Body of pancreas (tissue), 4 donors: ENCODE measurements at regions not wholly inside any gene's neighbourhood (a gene's known extent, or its start where the extent isn't known, plus 50 kb on each side); places are given as distances from the start of the nearest gene placed in this dataset.

Experiments used
- ATAC-seq: fragments of 150-250 bp; one replicate; pipeline ENCODE4 v1.9.1; 2016
- DNase-seq, 4 donors: peaks; one replicate each; pipeline ENCODE4 v3.0.0-alpha.2; 2019
- H3K27ac ChIP-seq, 4 donors: fragments of 200-600 bp; sonication (generic); 1 replicate in 3 of 4; 2 replicates in 1 of 4; pipeline versions ENCODE4 v1.5.1 to v1.6.1; 2016 to 2019; ENCODE audit warnings: mild to moderate bottlenecking in 1 of 4, mixed read lengths in 1 of 4, moderate library complexity in 1 of 4
- H3K27me3 ChIP-seq, 2 donors: fragments of 200-600 bp; sonication (generic); one replicate each; pipeline ENCODE4 v1.6.0; 2016; ENCODE audit warnings: mild to moderate bottlenecking in 1 of 2
- H3K36me3 ChIP-seq, 2 donors: fragments of 200-600 bp; sonication (generic); replicated peaks in 1 of 2; 2 replicates each; pipeline ENCODE4 v1.5.1; 2016; ENCODE audit warnings: low read depth in 2 of 2; ENCODE audit not compliant: insufficient read depth in 1 of 2
- H3K4me1 ChIP-seq: fragments of 200-600 bp; sonication (generic); one replicate; pipeline ENCODE4 v1.6.0; 2016
- H3K4me3 ChIP-seq, 2 donors: fragments of 200-600 bp; sonication (generic); 1 replicate in 1 of 2; 2 replicates in 1 of 2; pipeline ENCODE4 v1.5.1; 2016 to 2019
- H3K9me3 ChIP-seq, 3 donors: fragments of 200-600 bp; sonication (generic); 1 replicate in 2 of 3; 2 replicates in 1 of 3; pipeline ENCODE4 v1.5.1; 2016
- CTCF ChIP-seq, 7 experiments: fragments of 450-650 bp in 4 of 7; fragments of 200-600 bp in 3 of 7; sonication (generic) in 3 of 7; IDR thresholded peaks; one replicate each; pipeline ENCODE4 v1.5.1; 2016 to 2019; ENCODE audit warnings: antibody characterized with exemption in 7 of 7
- POLR2A ChIP-seq, 3 donors: fragments of 450-650 bp; IDR thresholded peaks; one replicate each; pipeline ENCODE4 v1.6.1; 2016; ENCODE audit warnings: antibody characterized with exemption in 3 of 3, mild to moderate bottlenecking in 2 of 3
- WGBS, 2 donors: methylation state at CpG; one replicate each; pipeline ENCODE4 v1.1.5; 2017; 5-methylcytosine and 5-hydroxymethylcytosine counted together
- intact Hi-C: fragments of 100-400 bp; cut with DNase I; formaldehyde crosslinking; loops from one replicate; pipeline ENCODE4 v1.15.1; 2023

- ATAC-seq (no peak), DNase-seq (no peak)
- no peaks in the 10 kb centered on the region for H3K27me3 ChIP-seq
- no peak overlapping the region for H3K4me3 ChIP-seq
- no peaks in the 10 kb centered on the region for H3K36me3 ChIP-seq
- H3K9me3 ChIP-seq: no peaks in the 10 kb centered on the region
- WGBS, 2 donors: 17 to 18% methylated on average over 1 of the region's 1 CpG
- intact Hi-C loops: no loop called here
- H3K27ac ChIP-seq: no peak overlapping the region
- no peaks in the 10 kb centered on the region for H3K4me1 ChIP-seq
- TF ChIP-seq POLR2A (IDR thresholded peaks at IDR 0.05): no peak
- TF ChIP-seq CTCF (IDR thresholded peaks at IDR 0.05): no peak
These were observed 70.8 kb downstream of the DCAF8L1 start for GRCh38 chrX:27910412-27910811.

GRCh38 chrX:27903960-27904359, 77.3 kb downstream of the DCAF8L1 start:
- Histone ChIP-seq H3K4me1 (no peaks in the 10 kb centered on the region), H3K27ac (no peak overlapping the region), H3K4me3 (no peak overlapping the region), H3K9me3 (no peaks in the 10 kb centered on the region), H3K27me3 (no peaks in the 10 kb centered on the region), H3K36me3 (no peaks in the 10 kb centered on the region)
- TF ChIP-seq CTCF (IDR thresholded peaks at IDR 0.05): no peak
- no peak for TF ChIP-seq POLR2A (IDR thresholded peaks at IDR 0.05)
- 72 to 88% methylated on average over 2 of the region's 2 CpGs for WGBS, 2 donors
- DNase-seq: no peak
- ATAC-seq: no peak
- intact Hi-C loops: no loop called here

- Histone ChIP-seq H3K4me3 (no peak overlapping the region), H3K27ac (no peak overlapping the region), H3K36me3 (no peaks in the 10 kb centered on the region), H3K4me1 (no peaks in the 10 kb centered on the region), H3K9me3 (no peaks in the 10 kb centered on the region), H3K27me3 (no peaks in the 10 kb centered on the region)
- WGBS, 2 donors: 43 to 70% methylated on average over 2 of the region's 2 CpGs
- ATAC-seq (no peak), DNase-seq (no peak)
- intact Hi-C loops: no loop called here
- TF ChIP-seq POLR2A (IDR thresholded peaks at IDR 0.05) (no peak), CTCF (IDR thresholded peaks at IDR 0.05) (no peak)
These were observed 86.1 kb downstream of the MAGEB10 start for GRCh38 chrX:27893871-27894270.

GRCh38 chrX:27893211-27893610, 85.4 kb downstream of the MAGEB10 start:
- Histone ChIP-seq H3K4me3 (no peak overlapping the region), H3K9me3 (no peaks in the 10 kb centered on the region), H3K36me3 (no peaks in the 10 kb centered on the region), H3K4me1 (no peaks in the 10 kb centered on the region), H3K27me3 (no peaks in the 10 kb centered on the region), H3K27ac (no peak overlapping the region)
- DNase-seq: no peak
- ATAC-seq: no peak
- intact Hi-C loops: no loop called here
- 37 to 42% methylated on average over 3 of the region's 3 CpGs for WGBS, 2 donors
- no peak for TF ChIP-seq POLR2A (IDR thresholded peaks at IDR 0.05)
- no peak for TF ChIP-seq CTCF (IDR thresholded peaks at IDR 0.05)

GRCh38 chrX:27890611-27891010, 82.8 kb downstream of the MAGEB10 start:
- H3K4me1 ChIP-seq: no peaks in the 10 kb centered on the region
- intact Hi-C loops: no loop called here
- ATAC-seq: no peak
- TF ChIP-seq CTCF (IDR thresholded peaks at IDR 0.05) (no peak), POLR2A (IDR thresholded peaks at IDR 0.05) (no peak)
- no peaks in the 10 kb centered on the region for H3K9me3 ChIP-seq
- 86 to 93% methylated on average over 1 of the region's 1 CpG for WGBS, 2 donors
- H3K36me3 ChIP-seq: no peaks in the 10 kb centered on the region
- H3K27ac ChIP-seq: no peak overlapping the region
- H3K4me3 ChIP-seq: no peak overlapping the region
- DNase-seq: no peak
- no peaks in the 10 kb centered on the region for H3K27me3 ChIP-seq
